Adrenal gland (tissue), 9 donors: ENCODE measurements at regions not wholly inside any gene's neighbourhood (a gene's known extent, or its start where the extent isn't known, plus 50 kb on each side); places are given as distances from the start of the nearest gene placed in this dataset.

Experiments
- DNase-seq, 7 donors: peaks; one replicate each; pipeline ENCODE4 v3.0.0-alpha.2; 2019 to 2020
- H3K27ac ChIP-seq, 5 donors: fragments of 200-600 bp; sonication (generic) in 4 of 5; 1 replicate in 3 of 5; 2 replicates in 2 of 5; pipeline versions ENCODE4 v1.5.1 to v1.8.0; 2016 to 2020; ENCODE audit warnings: mild to moderate bottlenecking in 1 of 5
- H3K27me3 ChIP-seq: fragments of 200-600 bp; 2 replicates; pipeline ENCODE4 v1.8.0; 2021
- H3K36me3 ChIP-seq, 2 donors: fragments of 200-600 bp; replicated peaks in 1 of 2; 1 replicate in 1 of 2; 2 replicates in 1 of 2; pipeline versions ENCODE4 v1.5.1 to v1.8.0; 2018 to 2022
- H3K4me1 ChIP-seq, 2 donors: fragments of 200-600 bp; replicated peaks in 1 of 2; 1 replicate in 1 of 2; 2 replicates in 1 of 2; pipeline versions ENCODE4 v1.5.1 to v1.8.0; 2018 to 2021
- H3K4me3 ChIP-seq, 4 donors: fragments of 200-600 bp; sonication (generic) in 3 of 4; one replicate each; pipeline ENCODE4 v1.5.1; 2016 to 2018
- H3K9me3 ChIP-seq, 3 donors: fragments of 200-600 bp; sonication (generic) in 1 of 3; replicated peaks in 1 of 3; 1 replicate in 2 of 3; 2 replicates in 1 of 3; pipeline versions ENCODE4 v1.5.1 to v1.8.0; 2016 to 2021
- POLR2A ChIP-seq, 2 donors: fragments of 450-650 bp; IDR thresholded peaks; one replicate each; pipeline ENCODE4 v1.6.1; 2017; ENCODE audit warnings: antibody characterized with exemption in 2 of 2, mild to moderate bottlenecking in 2 of 2, moderate library complexity in 1 of 2
- WGBS, 4 donors: extraction: QIAGEN DNeasy Blood & Tissue Kit in 2 of 4; methylation state at CpG; one replicate each; pipeline versions ENCODE4 v1.1.5 to v1.1.7; 2013 to 2017; 5-methylcytosine and 5-hydroxymethylcytosine counted together
- intact Hi-C, 2 donors: fragments of 100-400 bp; cut with DNase I; formaldehyde crosslinking; loops; one replicate each; pipeline versions ENCODE4 v1.14.1 to v1.15.0; 2022 to 2023
- TF ChIP-seq, protein P1 (sequence below), 6 experiments: fragments of 450-650 bp in 4 of 6; fragments of 200-600 bp in 2 of 6; sonication (generic) in 1 of 6; IDR thresholded peaks; 1 replicate in 5 of 6; 2 replicates in 1 of 6; pipeline versions ENCODE4 v1.5.1 to v1.8.0; 2016 to 2021; ENCODE audit warnings: antibody characterized with exemption in 6 of 6, mild to moderate bottlenecking in 2 of 6, moderate library complexity in 1 of 6
- donor health status: healthy with polysubstance abuse.
- donor health status: Bipolar disorder and iron deficiency.
- donor health status: DM: yes; HTN: yes; CAD: no.
- donor health status: DM: no; HTN: no; CAD: no.
- donor health status: DM: no; HTN: no; CAD: no.

DNA sequence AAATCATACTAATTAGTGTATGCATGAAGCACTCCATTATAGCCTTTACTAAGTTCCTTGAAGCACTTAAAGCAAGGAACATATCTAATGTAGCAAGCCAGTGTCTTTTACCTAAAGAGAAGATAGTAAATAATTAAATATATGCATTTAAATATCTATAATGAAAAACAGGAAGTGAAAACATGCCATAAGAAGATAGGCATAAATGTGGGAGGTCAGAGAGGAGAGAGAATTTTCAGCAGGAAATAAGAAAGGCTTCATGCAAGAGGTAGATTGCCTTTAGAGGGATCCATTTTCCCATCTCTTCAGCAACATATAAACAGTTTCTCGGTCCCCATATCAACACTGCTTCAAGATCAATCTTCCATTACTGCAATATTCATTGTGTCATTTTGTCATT, 599.8 kb downstream of the FRK start:
- TF ChIP-seq POLR2A (IDR thresholded peaks at IDR 0.05), result no peak
- TF ChIP-seq, protein P1, sequence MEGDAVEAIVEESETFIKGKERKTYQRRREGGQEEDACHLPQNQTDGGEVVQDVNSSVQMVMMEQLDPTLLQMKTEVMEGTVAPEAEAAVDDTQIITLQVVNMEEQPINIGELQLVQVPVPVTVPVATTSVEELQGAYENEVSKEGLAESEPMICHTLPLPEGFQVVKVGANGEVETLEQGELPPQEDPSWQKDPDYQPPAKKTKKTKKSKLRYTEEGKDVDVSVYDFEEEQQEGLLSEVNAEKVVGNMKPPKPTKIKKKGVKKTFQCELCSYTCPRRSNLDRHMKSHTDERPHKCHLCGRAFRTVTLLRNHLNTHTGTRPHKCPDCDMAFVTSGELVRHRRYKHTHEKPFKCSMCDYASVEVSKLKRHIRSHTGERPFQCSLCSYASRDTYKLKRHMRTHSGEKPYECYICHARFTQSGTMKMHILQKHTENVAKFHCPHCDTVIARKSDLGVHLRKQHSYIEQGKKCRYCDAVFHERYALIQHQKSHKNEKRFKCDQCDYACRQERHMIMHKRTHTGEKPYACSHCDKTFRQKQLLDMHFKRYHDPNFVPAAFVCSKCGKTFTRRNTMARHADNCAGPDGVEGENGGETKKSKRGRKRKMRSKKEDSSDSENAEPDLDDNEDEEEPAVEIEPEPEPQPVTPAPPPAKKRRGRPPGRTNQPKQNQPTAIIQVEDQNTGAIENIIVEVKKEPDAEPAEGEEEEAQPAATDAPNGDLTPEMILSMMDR (IDR thresholded peaks at IDR 0.05), result no peak
- H3K36me3 ChIP-seq, result no peaks in the 10 kb centered on the region
- no peaks in the 10 kb centered on the region for H3K9me3 ChIP-seq
- 90 to 97% (median 93%) methylated on average over 1 of the region's 1 CpG for WGBS, 4 donors
- H3K27me3 ChIP-seq, result no peaks in the 10 kb centered on the region
- DNase-seq, result no peak
- no peak overlapping the region for H3K27ac ChIP-seq
- H3K4me3 ChIP-seq, result no peak overlapping the region
- intact Hi-C loops, result no loop called here
- no peaks in the 10 kb centered on the region for H3K4me1 ChIP-seq

DNA sequence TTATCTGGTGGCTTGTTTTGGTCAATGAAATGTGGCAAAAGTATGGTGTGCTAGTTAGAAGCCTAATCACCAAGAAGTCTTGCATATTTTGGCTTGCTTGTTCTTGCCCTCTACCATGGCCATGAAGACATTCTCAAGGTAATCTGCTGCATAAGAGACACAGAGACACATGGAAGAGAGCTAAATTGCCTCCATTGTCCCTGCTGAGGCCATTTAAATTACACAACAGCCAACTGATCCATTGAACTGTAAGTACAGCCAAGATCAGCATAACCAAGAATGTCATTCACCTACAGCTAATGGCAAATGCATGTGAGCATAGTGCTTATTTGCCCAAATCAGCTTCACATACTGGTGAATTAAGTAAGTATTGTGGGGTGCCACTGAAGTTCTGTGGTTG, 603.8 kb downstream of the FRK start:
- no peaks in the 10 kb centered on the region for H3K36me3 ChIP-seq
- H3K27ac ChIP-seq, result no peak overlapping the region
- DNase-seq, result no peak
- intact Hi-C loops, result no loop called here
- TF ChIP-seq, protein P1 (IDR thresholded peaks at IDR 0.05), result no peak
- no peak for TF ChIP-seq POLR2A (IDR thresholded peaks at IDR 0.05)
- H3K9me3 ChIP-seq, result no peaks in the 10 kb centered on the region
- no peaks in the 10 kb centered on the region for H3K27me3 ChIP-seq
- no peak overlapping the region for H3K4me3 ChIP-seq
- H3K4me1 ChIP-seq, result no peaks in the 10 kb centered on the region

DNA sequence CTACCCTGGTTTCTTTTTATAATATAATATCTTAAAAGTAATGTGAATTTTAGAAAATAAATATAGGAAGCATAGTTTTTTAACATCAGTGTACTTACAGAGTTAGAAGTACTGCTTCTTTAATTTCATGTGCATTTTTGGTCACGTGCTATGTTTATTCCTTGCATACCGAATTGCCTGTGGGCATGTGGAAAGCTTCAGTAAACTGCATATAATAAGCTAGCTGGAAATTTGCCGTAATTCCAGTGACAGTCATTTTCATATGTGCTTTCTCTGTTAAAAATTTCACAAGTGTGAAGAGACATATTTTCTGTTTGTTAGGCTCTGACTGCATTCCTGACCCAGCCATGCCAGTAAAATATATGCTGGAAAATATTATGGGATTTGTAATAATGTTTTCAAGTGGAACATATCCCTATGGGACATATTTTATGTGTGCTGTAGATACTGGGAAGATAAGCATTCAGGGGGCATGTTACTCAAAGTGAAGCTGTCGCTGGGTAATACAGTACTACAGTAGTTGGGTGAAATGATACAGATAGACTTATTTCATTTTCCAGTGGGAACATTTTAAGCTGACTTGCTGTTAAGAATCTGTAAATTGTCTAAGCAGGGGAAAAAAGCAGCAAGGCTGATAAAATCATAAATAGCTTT, 616.7 kb downstream of the FRK start:
- H3K27ac ChIP-seq, result no peak overlapping the region
- DNase-seq, result no peak
- intact Hi-C loops, result no loop called here
- WGBS, 4 donors, result 78 to 88% (median 82%) methylated on average over 4 of the region's 4 CpGs
- no peaks in the 10 kb centered on the region for H3K9me3 ChIP-seq
- no peak for TF ChIP-seq POLR2A (IDR thresholded peaks at IDR 0.05)
- TF ChIP-seq, protein P1 (IDR thresholded peaks at IDR 0.05), result no peak
- no peak overlapping the region for H3K4me3 ChIP-seq
- no peaks in the 10 kb centered on the region for H3K27me3 ChIP-seq
- H3K36me3 ChIP-seq, result no peaks in the 10 kb centered on the region
- no peaks in the 10 kb centered on the region for H3K4me1 ChIP-seq

DNA sequence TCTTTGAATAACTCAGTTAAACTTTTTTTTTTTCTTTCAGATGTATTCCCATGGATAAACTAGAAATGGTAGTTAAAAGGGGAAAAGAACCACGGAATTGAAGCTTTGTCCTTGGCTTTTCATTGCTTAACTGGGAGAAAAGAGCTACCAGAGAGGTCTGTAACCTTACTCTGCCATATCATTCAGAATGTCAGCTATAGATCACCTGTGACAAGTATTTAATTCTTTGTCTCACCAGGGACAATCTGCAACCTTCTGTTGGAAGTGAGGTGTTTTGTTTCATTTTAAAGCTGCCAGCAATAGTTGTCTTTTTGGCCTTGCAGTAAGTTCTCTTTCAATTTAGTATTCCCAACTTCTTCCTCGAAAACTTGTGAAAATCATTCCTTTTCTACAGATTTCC, 618.4 kb downstream of the FRK start:
- Histone ChIP-seq H3K4me1 (no peaks in the 10 kb centered on the region), H3K27ac (no peak overlapping the region), H3K27me3 (no peaks in the 10 kb centered on the region), H3K36me3 (no peaks in the 10 kb centered on the region), H3K9me3 (no peaks in the 10 kb centered on the region), H3K4me3 (no peak overlapping the region)
- intact Hi-C loops, result no loop called here
- no peak for DNase-seq
- no peak for TF ChIP-seq POLR2A (IDR thresholded peaks at IDR 0.05)
- TF ChIP-seq, protein P1 (IDR thresholded peaks at IDR 0.05), result no peak
- WGBS, 4 donors, result 45 to 55% (median 50%) methylated on average over 2 of the region's 2 CpGs
